Type B pancreatic cell (in vitro differentiated cells): ENCODE measurements at regions not wholly inside any gene's neighbourhood (a gene's known extent, or its start where the extent isn't known, plus 50 kb on each side); places are given as distances from the start of the nearest gene placed in this dataset.

Experiments
- DNase-seq: peaks from one replicate; pipeline ENCODE4 v3.0.0; 2021; ENCODE audit warnings: mixed read lengths; ENCODE audit not compliant: unreplicated experiment; ENCODE audit errors: extremely low spot score
- H3K27ac Mint-ChIP-seq: 2 replicates; pipeline ENCODE4 v1.8.0; 2021; ENCODE audit warnings: mild to moderate bottlenecking, mixed read lengths
- H3K27me3 Mint-ChIP-seq: 2 replicates; pipeline ENCODE4 v1.8.0; 2021; ENCODE audit warnings: mixed read lengths
- H3K36me3 Mint-ChIP-seq: 2 replicates; pipeline ENCODE4 v1.8.0; 2021; ENCODE audit warnings: mixed read lengths
- H3K4me1 Mint-ChIP-seq: one replicate; pipeline ENCODE4 v1.8.0; 2021; ENCODE audit warnings: mixed read lengths; ENCODE audit not compliant: unreplicated experiment
- H3K4me3 Mint-ChIP-seq: 2 replicates; pipeline ENCODE4 v1.8.0; 2021; ENCODE audit warnings: mild to moderate bottlenecking, mixed read lengths
- H3K9me3 Mint-ChIP-seq: 2 replicates; pipeline ENCODE4 v1.8.0; 2021; ENCODE audit warnings: mixed read lengths
- TF ChIP-seq, protein P1 (sequence below): fragments of 200-600 bp; sonication (generic); conservative IDR thresholded peaks from 2 replicates; pipeline ENCODE4 v1.5.0; 2021; ENCODE audit warnings: antibody characterized with exemption, mild to moderate bottlenecking

DNA sequence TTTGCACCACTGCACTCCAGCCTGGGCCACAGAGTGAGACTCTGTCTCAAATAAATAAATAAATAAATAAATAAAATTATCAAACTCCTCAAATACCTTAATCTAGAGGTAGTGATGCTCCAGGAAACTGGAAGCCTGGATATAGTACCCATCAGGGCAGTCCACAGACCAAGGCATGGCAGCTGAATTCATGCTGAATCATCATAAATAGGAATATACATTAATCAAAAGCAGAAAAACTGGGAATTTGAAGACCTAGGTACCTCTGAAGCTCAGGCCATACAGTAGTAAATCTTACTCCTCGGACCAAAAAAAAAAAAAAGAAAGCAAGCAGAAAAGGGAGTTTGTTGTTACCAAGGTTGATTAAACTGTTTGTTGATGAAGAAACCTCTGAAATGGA, 184.2 kb upstream of the CHODL start:
- H3K27me3 Mint-ChIP-seq = no peaks in the 10 kb centered on the region
- no peaks in the 10 kb centered on the region for H3K36me3 Mint-ChIP-seq
- TF ChIP-seq, protein P1, sequence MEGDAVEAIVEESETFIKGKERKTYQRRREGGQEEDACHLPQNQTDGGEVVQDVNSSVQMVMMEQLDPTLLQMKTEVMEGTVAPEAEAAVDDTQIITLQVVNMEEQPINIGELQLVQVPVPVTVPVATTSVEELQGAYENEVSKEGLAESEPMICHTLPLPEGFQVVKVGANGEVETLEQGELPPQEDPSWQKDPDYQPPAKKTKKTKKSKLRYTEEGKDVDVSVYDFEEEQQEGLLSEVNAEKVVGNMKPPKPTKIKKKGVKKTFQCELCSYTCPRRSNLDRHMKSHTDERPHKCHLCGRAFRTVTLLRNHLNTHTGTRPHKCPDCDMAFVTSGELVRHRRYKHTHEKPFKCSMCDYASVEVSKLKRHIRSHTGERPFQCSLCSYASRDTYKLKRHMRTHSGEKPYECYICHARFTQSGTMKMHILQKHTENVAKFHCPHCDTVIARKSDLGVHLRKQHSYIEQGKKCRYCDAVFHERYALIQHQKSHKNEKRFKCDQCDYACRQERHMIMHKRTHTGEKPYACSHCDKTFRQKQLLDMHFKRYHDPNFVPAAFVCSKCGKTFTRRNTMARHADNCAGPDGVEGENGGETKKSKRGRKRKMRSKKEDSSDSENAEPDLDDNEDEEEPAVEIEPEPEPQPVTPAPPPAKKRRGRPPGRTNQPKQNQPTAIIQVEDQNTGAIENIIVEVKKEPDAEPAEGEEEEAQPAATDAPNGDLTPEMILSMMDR = no peak
- no peak overlapping the region for H3K27ac Mint-ChIP-seq
- no peaks in the 10 kb centered on the region for H3K9me3 Mint-ChIP-seq
- H3K4me3 Mint-ChIP-seq = no peak overlapping the region
- no peak for DNase-seq
- H3K4me1 Mint-ChIP-seq = peaks cover 3% of the 10 kb centered on the region

GRCh38 chr21:18058731-18059398, 185.8 kb upstream of the CHODL start:
- H3K4me3 Mint-ChIP-seq = no peak overlapping the region
- no peak for DNase-seq
- no peak overlapping the region for H3K27ac Mint-ChIP-seq
- H3K36me3 Mint-ChIP-seq = no peaks in the 10 kb centered on the region
- H3K27me3 Mint-ChIP-seq = no peaks in the 10 kb centered on the region
- TF ChIP-seq, protein P1 = no peak
- H3K9me3 Mint-ChIP-seq = no peaks in the 10 kb centered on the region
- H3K4me1 Mint-ChIP-seq = peaks cover 3% of the 10 kb centered on the region

DNA sequence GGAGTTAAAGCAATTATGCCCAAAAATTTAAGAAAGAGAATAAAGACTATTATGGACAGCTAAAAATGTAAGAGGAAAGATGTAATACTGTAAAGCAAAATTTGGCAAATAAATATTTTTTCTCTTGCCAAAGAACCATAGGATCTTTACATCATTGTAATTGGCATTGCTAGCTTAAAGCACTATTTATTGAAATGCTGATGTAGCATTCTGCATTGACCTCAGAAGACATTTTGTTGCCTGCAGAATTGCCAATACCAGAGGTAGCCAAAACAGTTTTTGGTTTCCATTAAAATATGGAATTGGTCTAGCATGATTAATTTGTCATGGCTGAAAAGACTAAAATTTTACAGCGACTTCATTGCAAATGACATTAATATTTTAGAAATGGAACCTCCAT, 191.5 kb upstream of the CHODL start:
- no peak overlapping the region for H3K4me3 Mint-ChIP-seq
- no peaks in the 10 kb centered on the region for H3K4me1 Mint-ChIP-seq
- H3K27ac Mint-ChIP-seq = no peak overlapping the region
- no peak for DNase-seq
- H3K36me3 Mint-ChIP-seq = no peaks in the 10 kb centered on the region
- H3K27me3 Mint-ChIP-seq = no peaks in the 10 kb centered on the region
- peaks cover 6% of the 10 kb centered on the region for H3K9me3 Mint-ChIP-seq
- TF ChIP-seq, protein P1 = no peak

DNA sequence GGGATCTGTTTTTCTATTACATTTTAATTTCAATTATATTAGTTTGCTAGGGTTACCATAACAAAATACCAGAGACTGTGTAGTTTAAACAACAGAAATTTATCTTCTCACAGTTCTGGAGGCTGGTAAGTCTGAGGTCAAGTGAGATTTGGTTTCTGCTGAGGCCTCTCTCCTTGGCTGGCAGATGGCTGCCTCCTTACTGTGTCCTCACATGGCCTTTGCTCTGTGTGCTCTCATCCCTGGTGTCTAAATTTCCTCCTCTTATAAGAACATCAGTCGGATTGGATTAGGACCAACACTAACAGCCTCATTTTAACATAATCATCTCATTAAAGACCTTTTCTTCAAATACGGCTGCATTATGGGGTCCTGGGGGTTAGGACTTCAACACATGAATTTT, 195.2 kb upstream of the CHODL start:
- TF ChIP-seq, protein P1 = no peak
- no peaks in the 10 kb centered on the region for H3K36me3 Mint-ChIP-seq
- no peak overlapping the region for H3K4me3 Mint-ChIP-seq
- no peak for DNase-seq
- peaks cover 6% of the 10 kb centered on the region for H3K9me3 Mint-ChIP-seq
- no peaks in the 10 kb centered on the region for H3K27me3 Mint-ChIP-seq
- H3K4me1 Mint-ChIP-seq = no peaks in the 10 kb centered on the region
- peak overlapping the region; percentile 3 for H3K27ac Mint-ChIP-seq

DNA sequence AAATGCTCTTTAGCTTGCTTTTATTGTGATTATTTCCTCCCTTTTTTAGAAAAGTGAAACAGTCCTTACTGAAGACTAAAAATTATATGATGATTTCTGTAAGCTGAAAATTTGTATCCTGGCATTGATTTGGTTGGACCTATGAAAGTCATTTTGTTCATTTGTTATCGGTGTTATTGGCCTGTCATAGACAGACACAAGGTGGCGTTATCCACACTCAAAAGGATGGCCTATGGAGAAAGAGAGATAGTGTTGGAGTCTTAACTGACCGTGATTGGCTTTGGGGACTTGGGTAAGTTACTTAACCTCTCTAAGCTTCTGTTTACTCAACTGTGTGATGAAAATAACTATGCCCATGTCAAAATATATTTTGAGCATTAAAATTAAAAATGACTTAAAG, 203.6 kb upstream of the CHODL start:
- no peak for DNase-seq
- Mint-ChIP-seq H3K9me3 (no peaks in the 10 kb centered on the region), H3K4me3 (no peak overlapping the region), H3K4me1 (no peaks in the 10 kb centered on the region), H3K36me3 (no peaks in the 10 kb centered on the region), H3K27me3 (no peaks in the 10 kb centered on the region), H3K27ac (no peak overlapping the region)
- TF ChIP-seq, protein P1 = peak; percentile 69

GRCh38 chr21:18030248-18030647, 211.1 kb upstream of the C21orf91 start:
- DNase-seq = no peak
- Mint-ChIP-seq H3K9me3 (no peaks in the 10 kb centered on the region), H3K27me3 (no peaks in the 10 kb centered on the region), H3K27ac (no peak overlapping the region), H3K4me1 (no peaks in the 10 kb centered on the region), H3K36me3 (no peaks in the 10 kb centered on the region), H3K4me3 (no peak overlapping the region)
- TF ChIP-seq, protein P1 = no peak
